ENCODE measurements at regions not wholly inside any gene's neighbourhood (a gene's known extent, or its start where the extent isn't known, plus 50 kb on each side); places are given as distances from the start of the nearest gene placed in this dataset.
"Not testable (repeated sequence)": the region's sequence is repeated elsewhere in the genome, so short reads cannot be mapped to it uniquely, and the experiment has no call there.

- not testable (repeated sequence) for TF ChIP-seq TEAD4 (CRISPR knock-in tag; IDR thresholded peaks at IDR 0.05); AFF4 (CRISPR knock-in tag; IDR thresholded peaks at IDR 0.05; ENCODE audit: borderline replicate concordance); FOXJ3 (CRISPR knock-in tag; IDR thresholded peaks at IDR 0.05; ENCODE audit: borderline replicate concordance); TCF7 (CRISPR knock-in tag; IDR thresholded peaks at IDR 0.05; ENCODE audit: low read depth); ZNF396 (CRISPR knock-in tag; IDR thresholded peaks at IDR 0.05; ENCODE audit: borderline replicate concordance); CTCF (IDR thresholded peaks at IDR 0.05); SP1 (CRISPR knock-in tag; conservative IDR thresholded peaks at IDR 0.05)
Observed at GRCh38 chr20:47912165-47912564, 126.9 kb upstream of the SULF2 start.
